Breast epithelium (tissue), 3 donors: ENCODE measurements at regions not wholly inside any gene's neighbourhood (a gene's known extent, or its start where the extent isn't known, plus 50 kb on each side); places are given as distances from the start of the nearest gene placed in this dataset.

Experiments
- POLR2A ChIP-seq: fragments of 450-650 bp; IDR thresholded peaks from one replicate; pipeline ENCODE4 v1.6.1; 2016; ENCODE audit warnings: antibody characterized with exemption, mild to moderate bottlenecking, moderate library complexity
- POLR2AphosphoS5 ChIP-seq, 3 donors: sonication (generic); formaldehyde crosslinking; IDR thresholded peaks; one replicate each; pipeline ENCODE4 v1.6.1; 2017; ENCODE audit warnings: antibody characterized with exemption in 3 of 3
- TF ChIP-seq, protein P1 (sequence below), 3 donors: fragments of 450-650 bp; IDR thresholded peaks; one replicate each; pipeline ENCODE4 v1.5.1; 2016 to 2017; ENCODE audit warnings: antibody characterized with exemption in 3 of 3, mild to moderate bottlenecking in 3 of 3, moderate library complexity in 3 of 3

DNA sequence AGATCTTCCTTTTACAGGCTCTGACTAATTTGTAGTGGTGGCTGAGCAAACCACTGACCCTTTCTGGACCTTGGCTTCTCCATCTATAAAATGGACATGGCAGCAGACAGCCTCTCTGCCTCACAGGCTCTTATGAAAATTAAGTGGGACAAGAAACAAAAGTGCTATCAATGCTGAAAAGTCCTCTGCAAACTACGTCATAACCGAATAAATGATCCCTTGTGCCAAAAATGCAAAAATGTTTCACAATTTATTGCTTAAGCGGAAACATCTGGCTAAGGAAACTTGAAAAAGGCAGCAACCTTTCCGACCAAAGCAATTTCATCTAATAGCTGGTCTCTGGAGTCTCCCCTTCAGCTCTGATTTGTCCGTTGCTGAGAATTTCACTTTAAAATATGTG, 108.5 kb upstream of the PLXNC1 start:
- TF ChIP-seq, protein P1, sequence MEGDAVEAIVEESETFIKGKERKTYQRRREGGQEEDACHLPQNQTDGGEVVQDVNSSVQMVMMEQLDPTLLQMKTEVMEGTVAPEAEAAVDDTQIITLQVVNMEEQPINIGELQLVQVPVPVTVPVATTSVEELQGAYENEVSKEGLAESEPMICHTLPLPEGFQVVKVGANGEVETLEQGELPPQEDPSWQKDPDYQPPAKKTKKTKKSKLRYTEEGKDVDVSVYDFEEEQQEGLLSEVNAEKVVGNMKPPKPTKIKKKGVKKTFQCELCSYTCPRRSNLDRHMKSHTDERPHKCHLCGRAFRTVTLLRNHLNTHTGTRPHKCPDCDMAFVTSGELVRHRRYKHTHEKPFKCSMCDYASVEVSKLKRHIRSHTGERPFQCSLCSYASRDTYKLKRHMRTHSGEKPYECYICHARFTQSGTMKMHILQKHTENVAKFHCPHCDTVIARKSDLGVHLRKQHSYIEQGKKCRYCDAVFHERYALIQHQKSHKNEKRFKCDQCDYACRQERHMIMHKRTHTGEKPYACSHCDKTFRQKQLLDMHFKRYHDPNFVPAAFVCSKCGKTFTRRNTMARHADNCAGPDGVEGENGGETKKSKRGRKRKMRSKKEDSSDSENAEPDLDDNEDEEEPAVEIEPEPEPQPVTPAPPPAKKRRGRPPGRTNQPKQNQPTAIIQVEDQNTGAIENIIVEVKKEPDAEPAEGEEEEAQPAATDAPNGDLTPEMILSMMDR (IDR thresholded peaks at IDR 0.05), result no peak
- no peak for TF ChIP-seq POLR2A
- no peak for TF ChIP-seq POLR2AphosphoS5 (IDR thresholded peaks at IDR 0.05)
